Vagina (tissue), 2 donors: ENCODE measurements at regions not wholly inside any gene's neighbourhood (a gene's known extent, or its start where the extent isn't known, plus 50 kb on each side); places are given as distances from the start of the nearest gene placed in this dataset.

Experiments used
- CTCF ChIP-seq, 3 experiments: fragments of 450-650 bp in 2 of 3; fragments of 200-600 bp in 1 of 3; sonication (generic) in 1 of 3; IDR thresholded peaks; one replicate each; pipeline ENCODE4 v1.5.1; 2017 to 2019; ENCODE audit warnings: antibody characterized with exemption in 3 of 3, mild to moderate bottlenecking in 2 of 3, moderate library complexity in 2 of 3
- POLR2A ChIP-seq, 2 donors: fragments of 450-650 bp; IDR thresholded peaks; one replicate each; pipeline ENCODE4 v1.6.1; 2017; ENCODE audit warnings: antibody characterized with exemption in 2 of 2, mild to moderate bottlenecking in 2 of 2, moderate library complexity in 2 of 2

GRCh38 chr6:6893701-6894100, 214.1 kb upstream of the RREB1 start:
- TF ChIP-seq CTCF (IDR thresholded peaks at IDR 0.05) = no peak
- TF ChIP-seq POLR2A (IDR thresholded peaks at IDR 0.05) = no peak
